GM18508 (cell line): ENCODE measurements at regions not wholly inside any gene's neighbourhood (a gene's known extent, or its start where the extent isn't known, plus 50 kb on each side); places are given as distances from the start of the nearest gene placed in this dataset.
A peak's percentile ranks its signal among the peaks of the same experiment; 100 is the strongest.
"Not testable (repeated sequence)": the region's sequence is repeated elsewhere in the genome, so short reads cannot be mapped to it uniquely, and the experiment has no call there.

Experiments used
- ATAC-seq: cut with Tn5 transposase; IDR thresholded peaks from one replicate; pipeline ENCODE4 v1.9.1; 2021; ENCODE audit warnings: moderate number of reproducible peaks; ENCODE audit not compliant: insufficient read depth, unreplicated experiment

DNA sequence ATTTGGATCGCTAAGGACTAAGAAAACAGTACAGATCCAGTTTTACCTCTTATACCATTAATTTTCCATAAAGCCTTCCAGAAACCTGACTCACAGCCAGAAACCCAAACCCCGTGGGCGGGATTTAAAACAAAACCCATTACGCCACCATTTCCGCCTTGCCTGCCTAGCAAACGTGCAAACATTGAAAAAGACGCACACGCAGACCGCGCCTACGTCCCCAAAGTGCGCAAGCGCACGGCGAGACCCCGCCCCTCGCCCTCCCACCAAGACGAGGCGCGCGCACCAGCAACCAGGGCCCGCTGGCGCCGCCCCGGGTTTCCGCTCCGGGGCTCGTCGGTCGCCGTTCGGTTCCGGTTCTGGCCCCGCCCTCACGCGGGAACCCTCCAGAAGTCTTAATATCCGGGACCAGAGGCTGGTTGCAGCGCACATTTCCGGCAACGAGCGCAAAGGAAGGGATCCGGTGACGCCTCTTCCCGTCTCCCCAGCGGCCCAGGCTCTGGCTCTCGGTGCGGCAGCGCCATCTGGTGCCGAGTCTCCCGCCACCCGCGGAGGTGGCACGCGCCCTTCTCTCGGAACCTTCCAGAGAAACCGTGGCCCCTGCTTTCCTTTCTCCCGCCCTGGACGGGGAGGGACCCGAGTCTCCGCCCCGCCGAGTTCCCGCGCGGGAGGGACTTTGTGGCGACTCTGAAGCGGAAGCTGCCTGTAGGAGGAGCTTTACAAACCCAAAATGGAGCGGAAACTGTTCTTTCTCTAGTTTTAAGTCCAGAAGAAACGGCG, 256.9 kb upstream of the STARD13 start:
- peak; percentile 68 for ATAC-seq

DNA sequence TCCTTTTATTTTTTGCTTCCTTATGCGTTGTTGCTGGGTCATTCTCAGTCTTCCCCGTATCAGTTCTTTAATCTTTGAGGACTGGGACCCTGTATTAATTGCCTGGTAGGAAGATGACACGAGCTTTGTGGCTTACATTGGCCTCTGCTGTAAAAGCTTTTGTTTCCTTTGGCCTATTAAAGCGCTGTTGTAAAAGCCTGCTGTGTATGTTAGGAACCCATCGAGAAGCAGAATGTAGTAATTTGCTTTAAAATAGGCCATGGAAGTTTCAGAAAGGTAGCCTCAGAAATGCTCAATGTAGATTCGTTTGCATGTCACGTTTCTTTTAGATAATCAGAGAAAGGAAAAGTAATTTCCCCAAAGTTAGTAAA, 257.5 kb upstream of the STARD13 start:
- no peak for ATAC-seq

DNA sequence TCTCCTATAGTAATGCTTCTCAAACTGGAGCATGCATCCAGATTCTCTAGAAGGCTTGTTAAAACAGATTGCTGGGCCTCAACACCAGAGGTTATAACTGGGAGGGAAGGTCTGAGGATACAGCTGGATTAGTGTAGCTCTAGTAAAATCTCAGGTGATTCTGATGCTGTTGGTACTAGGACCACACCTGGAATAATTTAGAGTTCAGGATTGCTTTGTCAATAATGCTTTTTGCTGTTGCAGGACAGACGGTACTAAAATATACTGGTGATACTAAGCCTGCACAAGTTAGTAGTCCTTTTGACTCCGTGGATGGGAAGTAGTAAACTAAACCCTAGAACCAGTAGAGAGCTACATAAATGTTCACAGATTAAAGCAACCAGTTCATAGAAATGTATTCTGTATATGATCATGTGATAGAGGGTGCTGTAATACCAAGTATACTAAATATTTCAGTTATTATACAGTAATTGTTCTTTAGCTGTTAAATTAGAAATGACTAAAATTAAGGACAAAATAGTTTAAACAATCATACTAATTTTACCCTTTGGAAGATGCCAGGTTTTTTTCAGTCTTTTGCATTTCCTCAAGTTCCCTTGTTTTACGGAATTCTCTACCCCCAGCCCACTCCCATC, 258.2 kb upstream of the STARD13 start:
- no peak for ATAC-seq

DNA sequence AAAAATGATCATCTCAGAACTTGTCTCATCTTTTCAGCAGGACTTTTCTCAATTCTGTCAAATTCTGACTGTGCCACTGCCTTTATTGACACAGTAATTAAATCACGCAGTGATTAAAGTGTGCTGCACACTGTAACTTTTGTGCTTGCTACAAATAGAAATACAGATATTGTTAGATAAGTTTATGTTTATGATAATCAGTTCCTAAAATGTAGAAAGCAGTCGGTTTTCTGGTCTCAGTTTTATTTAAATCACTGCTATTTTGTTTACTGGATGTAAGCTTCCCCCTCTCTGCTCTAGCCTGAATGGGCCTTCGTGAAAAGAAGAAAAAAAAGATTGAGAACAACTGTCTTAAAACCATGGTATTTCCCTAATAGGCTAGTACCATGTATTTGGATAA, 258.8 kb upstream of the STARD13 start:
- ATAC-seq: no peak

DNA sequence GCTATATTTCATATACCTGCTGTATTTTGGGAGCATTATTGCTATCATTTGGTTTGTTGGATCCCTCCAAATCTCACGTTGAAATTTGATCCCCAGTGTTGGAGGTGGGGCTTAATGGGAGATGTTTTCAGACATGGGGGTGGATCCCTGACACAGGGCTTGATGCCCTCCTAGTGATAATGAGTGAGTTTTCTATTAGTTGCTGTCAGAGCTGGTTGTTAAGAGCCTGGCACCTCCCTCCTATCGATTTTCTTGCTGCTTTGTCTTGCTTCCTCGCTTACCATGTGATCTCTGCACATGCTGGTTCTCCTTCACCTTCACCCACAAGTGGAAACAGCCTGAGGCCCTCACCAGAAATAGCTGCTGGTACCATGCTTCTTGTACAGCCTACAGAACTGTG, 259.9 kb upstream of the STARD13 start:
- no peak for ATAC-seq

DNA sequence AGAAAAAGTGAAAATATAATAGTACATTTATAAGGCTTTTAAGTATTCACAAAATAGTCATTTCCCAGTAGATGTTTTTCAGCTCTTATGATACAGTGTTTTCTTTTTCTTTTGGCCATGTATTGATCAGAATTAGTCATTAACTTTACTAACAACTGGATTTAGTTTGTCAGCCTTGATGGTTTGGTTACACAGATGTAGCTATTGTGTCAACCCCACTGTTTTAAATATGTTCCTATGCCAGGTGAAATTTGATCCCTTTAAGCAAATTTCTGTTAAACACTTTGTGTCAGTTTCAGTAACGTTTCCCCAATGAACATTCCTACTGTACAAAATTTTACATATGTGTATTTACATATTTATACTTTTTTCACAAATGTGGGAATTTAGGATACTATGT, 261.5 kb upstream of the STARD13 start:
- ATAC-seq: no peak

DNA sequence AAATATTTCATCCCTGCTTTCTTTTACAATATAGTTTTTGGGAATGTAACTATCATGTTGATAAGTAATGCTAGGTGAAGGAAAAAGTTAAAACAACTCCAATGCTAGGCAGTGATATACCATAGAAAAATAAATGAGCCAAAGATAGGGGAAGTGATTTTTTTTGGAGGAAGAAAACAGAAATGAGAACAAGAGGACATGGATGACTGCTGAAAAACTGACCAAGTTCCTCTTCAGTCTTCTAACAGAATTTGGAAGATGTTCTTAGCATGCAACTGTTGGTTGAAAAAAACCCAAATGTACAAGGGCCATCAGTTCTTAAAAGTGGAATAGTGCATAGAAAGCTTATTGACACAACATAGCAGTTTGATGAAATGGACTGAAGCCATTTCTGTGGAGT, 262.5 kb upstream of the STARD13 start:
- no peak for ATAC-seq

DNA sequence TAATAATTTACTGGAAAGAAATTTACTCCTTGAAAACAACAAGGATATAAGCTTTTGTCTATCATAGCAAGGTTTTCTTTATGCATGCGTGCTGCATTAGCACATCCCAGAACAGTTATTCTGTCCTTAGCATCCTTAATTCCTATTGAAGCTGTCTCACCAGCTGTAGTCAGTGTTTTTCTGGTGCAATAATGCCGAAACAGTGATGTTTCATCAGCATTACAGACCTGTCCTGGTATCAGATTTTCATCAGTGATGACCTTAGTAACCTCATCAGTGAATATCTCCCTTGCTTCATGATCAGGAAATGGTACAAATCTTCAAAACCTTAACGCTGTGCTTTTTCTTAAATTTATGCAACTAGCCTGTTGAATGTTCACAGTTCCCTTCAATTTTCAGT, 264.7 kb upstream of the STARD13 start:
- ATAC-seq: no peak

DNA sequence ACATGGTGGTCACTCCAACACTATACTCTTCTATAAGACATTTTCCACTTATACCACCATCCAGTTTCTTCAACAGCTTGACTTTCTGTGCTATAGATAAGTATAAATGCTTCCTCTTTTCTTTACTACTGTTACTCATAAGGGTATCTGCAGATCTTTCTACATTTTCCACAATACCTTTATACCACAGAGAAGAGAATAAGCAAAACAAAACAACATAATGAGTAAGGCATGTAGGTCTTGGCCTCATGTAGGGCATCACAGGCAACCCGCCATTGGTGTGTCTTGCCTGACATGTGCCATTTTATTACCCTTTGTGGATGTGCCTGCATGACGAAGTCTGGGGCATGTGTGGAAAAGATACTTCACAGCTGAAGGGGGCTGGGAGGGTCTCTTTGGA, 265.3 kb upstream of the STARD13 start:
- no peak for ATAC-seq

DNA sequence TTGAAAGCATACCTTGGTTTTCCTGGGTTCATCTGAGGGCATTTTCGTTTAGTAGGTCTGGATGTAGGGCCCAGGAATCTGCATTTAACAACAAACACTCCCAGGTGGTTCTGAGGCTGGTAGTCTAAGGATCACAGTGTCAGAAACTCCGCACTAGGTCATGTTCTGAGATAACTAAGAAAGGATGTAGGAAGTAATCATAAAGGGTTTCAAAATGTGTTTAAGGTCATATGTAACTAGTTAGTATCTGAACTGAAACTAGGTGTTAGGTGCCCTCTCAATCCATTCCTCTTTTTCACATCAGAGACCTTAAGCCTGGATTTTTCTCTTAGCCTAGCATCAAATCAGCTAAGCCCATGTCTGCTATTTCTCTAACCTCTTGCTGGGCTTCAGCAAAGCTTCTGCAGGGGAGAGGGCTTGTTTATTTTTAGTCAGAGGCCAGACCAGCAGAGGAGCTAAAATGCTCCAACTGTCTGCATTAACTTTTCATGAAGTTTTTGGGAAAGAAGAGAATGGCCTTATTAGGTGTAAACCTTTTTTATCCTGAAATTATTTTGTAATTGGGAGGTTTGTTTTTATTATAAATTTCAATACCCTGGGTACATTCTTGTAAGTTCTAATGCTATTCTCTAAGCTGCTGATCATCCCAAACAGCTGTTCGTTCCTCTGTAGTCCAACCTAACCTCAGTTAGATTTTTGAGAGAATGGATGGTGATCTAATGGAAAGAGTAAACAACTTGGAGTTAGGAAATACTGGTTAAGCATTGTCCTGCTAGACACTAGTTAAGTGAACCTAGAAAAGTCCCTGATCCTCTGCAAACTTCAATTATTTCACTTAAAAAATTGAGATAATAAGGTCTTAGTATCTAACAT, 262.8 kb upstream of the RFC3 start:
- ATAC-seq: peak; percentile 85

DNA sequence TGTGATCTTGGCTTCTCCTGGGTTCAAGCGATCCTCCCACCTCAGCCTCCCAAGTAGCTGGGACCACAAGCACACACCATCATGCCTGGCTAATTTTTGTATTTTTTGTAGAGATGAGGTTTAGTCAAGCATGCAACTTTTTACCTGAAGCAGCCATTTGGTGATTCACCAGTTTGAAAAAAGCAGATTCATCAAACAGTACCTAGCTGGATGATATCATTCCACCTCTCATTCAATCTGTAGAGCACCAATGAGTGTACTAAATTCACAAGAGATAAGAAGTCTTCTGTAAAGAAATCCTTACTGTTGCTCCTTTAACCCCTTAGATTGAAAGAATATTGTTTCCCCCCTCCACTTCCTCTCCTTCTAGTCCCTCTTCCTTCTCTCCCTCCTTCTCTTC, 261.1 kb upstream of the RFC3 start:
- ATAC-seq: no peak

DNA sequence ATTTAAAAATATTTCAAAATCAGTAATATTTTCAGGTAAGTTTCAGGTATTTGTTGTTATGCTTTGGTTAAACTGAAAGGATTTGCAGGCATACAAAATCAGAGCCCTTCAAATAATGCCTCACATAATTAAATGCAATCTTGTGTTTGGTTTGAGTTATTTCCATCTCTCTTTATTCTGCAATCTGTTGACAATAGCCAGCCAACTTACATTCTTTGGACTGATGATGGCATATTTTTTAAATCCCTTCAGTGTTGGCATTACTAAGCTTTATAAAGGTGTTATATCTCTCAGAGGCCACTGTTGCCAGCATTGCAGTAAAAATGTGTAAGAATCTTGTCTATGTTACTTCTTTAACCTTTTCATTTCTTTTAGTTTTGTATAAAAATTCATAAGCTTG, 257.2 kb upstream of the RFC3 start:
- ATAC-seq: no peak

DNA sequence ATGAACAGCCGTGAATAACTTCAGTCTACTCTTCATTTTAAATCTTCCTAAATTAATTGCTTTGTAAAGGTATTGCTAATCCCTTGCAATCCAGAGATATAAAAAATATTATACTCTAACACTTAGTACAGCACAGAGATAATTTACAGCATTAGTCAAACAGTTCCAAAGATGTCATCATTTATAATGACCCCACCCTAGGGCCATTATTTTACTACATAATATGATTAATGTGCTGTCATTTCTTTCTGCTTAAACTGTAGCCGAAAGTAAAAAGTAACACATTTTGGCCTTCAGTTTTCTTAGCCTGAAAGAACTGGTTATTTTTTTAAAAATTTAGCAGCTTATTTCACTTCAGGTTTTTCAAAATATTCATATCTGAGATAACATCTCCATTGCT, 256.3 kb upstream of the RFC3 start:
- ATAC-seq: no peak

DNA sequence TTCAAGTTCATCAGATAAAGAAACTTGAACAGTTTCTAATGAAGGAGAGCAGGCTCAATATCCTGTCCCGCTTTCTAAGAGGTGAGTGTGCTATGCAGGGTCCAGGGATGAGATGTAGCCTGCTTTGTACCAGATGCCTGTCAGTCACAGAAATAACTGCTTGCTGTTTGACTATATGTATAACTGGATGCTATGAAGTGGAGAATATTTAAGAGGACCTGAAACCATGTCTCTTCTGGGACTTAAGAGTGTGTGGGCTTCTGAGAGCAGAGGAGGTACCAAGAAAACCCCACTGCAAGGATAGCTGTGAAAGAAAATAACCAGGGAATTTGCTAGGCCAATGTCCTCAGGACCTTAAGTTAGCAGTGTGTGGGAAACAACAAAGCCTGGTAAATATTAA, 246.3 kb upstream of the RFC3 start:
- peak; percentile 75 for ATAC-seq

DNA sequence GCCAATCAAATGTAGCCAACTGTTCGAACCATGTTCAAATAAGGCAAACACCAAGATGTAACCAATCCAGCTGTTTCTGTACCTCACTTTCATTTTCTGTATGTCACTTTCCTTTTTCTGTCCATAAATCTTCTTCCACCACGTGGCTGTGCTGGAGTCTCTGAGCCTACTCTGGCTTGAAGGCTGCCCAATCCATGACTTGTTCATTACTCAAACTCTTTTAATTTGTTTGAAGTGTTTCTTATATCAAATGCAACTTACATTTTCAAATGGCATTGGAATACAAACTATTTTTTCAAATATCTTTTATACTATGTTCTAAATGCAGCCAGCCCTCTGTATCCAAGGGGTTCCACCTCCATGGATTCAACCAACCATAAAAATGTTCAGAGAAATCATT, 245.6 kb upstream of the RFC3 start:
- not testable (repeated sequence) for ATAC-seq

DNA sequence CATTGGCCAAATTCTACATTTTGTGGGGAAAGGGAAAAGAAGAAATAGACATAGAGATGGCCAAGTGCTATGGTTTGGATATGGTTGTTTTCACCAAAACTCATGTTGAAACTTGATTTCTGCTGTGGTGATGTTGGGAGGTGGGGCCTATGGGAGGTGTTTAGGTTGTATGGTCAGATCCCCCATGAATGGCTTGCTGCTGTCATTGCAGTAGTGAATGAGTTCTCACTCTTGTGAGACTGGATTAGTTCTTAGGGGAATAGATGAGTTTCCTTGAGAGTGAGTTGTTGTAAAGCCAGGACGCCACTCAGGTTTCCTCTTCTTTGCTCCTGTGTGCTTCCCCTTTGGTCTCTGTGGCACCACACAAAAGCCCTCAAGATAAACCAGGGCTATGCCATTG, 242.6 kb upstream of the RFC3 start:
- ATAC-seq: no peak

DNA sequence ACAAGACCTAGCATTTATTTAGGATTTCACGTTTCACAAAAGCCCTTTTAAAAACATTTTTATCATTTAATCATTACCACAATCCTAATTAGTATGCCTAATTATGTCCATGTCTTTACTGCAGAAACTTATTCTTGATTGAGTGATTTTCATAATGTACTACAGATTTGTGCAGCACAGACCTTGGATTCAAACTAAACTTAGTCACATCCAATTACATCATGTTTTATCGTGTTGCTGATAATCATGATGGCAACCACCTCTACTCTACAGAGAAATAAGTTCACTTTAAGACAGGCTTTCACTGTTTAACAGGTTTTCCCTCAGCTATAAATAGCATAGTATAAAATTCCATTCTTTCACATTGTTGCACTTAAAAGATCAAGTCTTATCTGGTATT, 240.9 kb upstream of the RFC3 start:
- ATAC-seq: no peak

DNA sequence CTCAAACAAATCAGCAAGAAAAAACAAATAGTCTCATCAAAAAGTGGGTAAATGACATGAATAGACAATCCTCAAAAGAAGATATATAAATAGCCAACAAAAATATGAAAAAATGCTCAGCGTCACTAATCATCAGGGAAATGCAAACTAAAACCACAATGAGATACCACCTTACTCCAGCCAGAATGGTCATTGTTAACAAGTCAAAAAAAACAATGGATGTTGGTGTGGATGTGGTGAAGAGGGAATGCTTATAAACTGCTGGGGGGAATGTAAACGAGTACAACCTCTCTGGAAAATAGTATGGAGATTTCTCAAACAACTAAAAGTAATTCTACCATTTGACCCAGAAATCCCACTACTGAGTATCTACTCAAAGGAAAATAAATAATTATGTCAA, 239.2 kb upstream of the RFC3 start:
- ATAC-seq: no peak

DNA sequence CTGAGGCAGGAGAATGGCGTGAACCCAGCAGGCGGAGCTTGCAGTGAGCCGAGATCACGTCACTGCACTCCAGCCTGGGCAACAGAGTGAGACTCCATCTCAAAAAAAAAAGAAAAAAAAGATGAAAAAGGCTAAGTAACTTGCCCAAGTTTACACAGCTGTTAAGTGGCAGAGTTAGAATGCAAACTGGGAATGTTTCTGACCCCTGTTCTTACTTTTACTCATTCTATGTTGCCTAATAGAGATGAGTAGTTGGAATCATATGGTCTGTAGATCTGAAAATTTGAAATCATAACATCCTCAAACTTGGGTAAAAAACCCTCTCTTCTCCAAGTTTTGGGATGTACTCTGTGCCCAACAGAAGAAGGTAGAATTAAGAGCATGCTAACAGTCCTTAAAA, 235.8 kb upstream of the RFC3 start:
- ATAC-seq: no peak

DNA sequence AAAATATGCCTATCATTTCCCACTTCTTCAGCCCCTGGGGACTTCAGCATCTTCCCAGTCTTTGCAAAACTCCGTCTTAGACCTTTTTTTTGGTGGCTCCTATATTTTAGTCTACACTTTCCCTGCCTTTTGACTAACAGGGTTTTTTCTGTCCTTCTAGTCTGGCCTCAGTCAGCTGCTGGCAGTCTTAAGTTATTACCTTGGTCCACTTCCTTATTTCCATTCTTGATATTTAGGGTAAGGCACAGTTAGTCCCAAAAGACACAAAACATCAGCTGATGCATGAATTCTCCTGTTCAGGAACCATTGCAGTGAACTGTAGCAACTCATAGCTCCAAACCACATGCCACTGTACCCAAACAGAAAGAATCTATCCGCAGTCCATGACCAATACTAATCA, 234.6 kb upstream of the RFC3 start:
- ATAC-seq: no peak

DNA sequence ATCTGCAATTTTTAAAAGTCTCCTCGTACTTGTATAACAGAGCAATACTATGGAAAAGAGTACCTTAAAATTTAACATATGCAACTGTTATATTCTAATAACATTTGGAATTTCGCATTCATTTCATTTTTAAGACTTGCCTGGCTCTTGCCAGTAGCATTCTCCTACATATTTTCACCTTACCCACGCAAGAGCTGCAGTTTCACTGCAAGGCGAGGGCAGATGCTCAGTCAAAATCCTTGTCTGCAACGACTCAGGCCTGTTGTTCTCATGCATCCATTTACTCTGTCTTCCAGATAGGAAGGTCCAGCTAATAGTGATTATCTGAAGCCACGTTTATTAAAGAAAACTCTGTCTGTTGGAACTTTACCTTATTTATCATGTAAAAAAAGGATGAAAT, 227.0 kb upstream of the RFC3 start:
- ATAC-seq: no peak
